AG04450 (cell line): ENCODE measurements at regions not wholly inside any gene's neighbourhood (a gene's known extent, or its start where the extent isn't known, plus 50 kb on each side); places are given as distances from the start of the nearest gene placed in this dataset.

ENCODE experiments used
- CTCF ChIA-PET: fragments of 300-600, 350-600 bp; formaldehyde crosslinking; extraction: SDS; loops from one replicate; lab custom pipeline; 2022; ENCODE audit warnings: antibody characterized with exemption, inconsistent platforms; lab: Charles Lee
- POLR2A ChIA-PET: fragments of 350-600 bp; formaldehyde crosslinking; extraction: SDS; loops from one replicate; lab custom pipeline; 2021; ENCODE audit warnings: antibody characterized with exemption, inconsistent platforms; lab: Yijun Ruan, JAX
- DNase-seq: peaks from one replicate; pipeline ENCODE4 v3.0.0-alpha.2; 2011; ENCODE audit warnings: low read depth, low spot score
- H3K27ac ChIP-seq: one replicate; pipeline ENCODE4 v1.5.1; 2012; ENCODE audit warnings: low read depth, low read length, control low read depth
- H3K27me3 ChIP-seq: one replicate; pipeline ENCODE4 v1.6.0; 2012; ENCODE audit warnings: low read length; ENCODE audit not compliant: control insufficient read depth, insufficient read depth
- H3K4me3 ChIP-seq: 2 replicates; pipeline ENCODE4 v1.5.1; 2011; ENCODE audit warnings: mild to moderate bottlenecking, low read depth, low read length, control low read depth
- H3K9me3 ChIP-seq: 2 replicates; pipeline ENCODE4 v1.5.1; 2012; ENCODE audit warnings: low read length; ENCODE audit not compliant: control insufficient read depth, insufficient read depth
- TF ChIP-seq, protein P1 (sequence below): IDR thresholded peaks from 2 replicates; pipeline ENCODE4 v1.5.1; 2011; ENCODE audit warnings: low read depth, low read length, control low read depth, inconsistent platforms

DNA sequence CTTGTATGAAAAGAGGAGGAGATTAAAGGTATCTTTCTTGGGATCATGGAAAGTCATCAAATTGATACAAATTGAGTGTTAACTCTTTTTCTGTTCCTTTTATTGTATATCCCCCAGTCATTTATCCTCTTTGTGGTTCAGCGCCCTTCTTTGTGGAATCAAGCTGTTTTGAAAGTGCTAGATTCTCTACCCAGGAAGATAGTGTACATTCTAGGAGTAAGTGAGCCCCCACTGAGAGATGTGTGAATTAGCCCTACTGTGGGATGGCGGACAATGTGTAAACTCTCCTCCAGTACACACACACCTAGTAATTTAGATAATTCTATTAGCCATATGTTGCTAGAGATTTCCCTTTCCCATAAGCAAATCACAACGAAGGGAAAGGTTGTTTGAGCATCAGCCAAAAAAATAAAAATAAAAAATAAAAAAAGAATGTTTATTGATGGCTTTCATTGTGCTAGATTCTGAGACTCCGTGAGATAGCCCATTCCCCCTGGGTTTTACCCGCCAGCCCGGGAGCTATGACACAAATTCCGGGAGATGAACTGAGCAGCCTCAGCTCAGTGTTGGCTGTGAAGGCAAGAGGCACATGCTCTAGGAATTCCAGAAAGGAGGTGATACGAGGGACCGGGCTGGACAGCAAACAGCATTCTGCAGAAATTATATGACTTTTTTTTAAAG lies 378.4 kb upstream of the RUNX1 start:
- CTCF ChIA-PET = no interaction called here
- no peaks in the 10 kb centered on the region for H3K27me3 ChIP-seq
- H3K4me3 ChIP-seq = no peak overlapping the region
- no peak overlapping the region for H3K27ac ChIP-seq
- TF ChIP-seq, protein P1, sequence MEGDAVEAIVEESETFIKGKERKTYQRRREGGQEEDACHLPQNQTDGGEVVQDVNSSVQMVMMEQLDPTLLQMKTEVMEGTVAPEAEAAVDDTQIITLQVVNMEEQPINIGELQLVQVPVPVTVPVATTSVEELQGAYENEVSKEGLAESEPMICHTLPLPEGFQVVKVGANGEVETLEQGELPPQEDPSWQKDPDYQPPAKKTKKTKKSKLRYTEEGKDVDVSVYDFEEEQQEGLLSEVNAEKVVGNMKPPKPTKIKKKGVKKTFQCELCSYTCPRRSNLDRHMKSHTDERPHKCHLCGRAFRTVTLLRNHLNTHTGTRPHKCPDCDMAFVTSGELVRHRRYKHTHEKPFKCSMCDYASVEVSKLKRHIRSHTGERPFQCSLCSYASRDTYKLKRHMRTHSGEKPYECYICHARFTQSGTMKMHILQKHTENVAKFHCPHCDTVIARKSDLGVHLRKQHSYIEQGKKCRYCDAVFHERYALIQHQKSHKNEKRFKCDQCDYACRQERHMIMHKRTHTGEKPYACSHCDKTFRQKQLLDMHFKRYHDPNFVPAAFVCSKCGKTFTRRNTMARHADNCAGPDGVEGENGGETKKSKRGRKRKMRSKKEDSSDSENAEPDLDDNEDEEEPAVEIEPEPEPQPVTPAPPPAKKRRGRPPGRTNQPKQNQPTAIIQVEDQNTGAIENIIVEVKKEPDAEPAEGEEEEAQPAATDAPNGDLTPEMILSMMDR = no peak
- DNase-seq = no peak
- peaks cover 6% of the 10 kb centered on the region; the same call in 1 of the 2 replicates for H3K9me3 ChIP-seq
- POLR2A ChIA-PET = no interaction called here

DNA sequence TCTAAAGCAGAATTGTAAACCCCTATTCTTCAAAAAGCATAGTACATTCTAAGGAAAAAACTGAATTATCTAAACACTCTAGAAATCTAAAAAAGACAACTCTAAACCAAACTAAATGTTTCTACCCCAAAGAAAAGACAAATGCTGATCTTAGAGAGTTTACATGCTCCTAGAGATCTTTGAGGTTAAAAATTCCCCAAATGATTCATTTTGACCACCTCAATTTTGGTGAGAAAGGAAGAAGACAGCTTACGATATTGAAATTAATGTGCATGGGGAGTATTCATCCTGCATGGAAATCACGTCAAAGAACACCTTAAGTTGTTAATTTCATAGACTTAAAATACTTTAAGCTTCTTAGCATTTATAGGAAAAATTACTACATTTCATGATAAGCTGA lies 377.8 kb upstream of the RUNX1 start:
- no peak overlapping the region for H3K4me3 ChIP-seq
- TF ChIP-seq, protein P1 = no peak
- H3K27ac ChIP-seq = no peak overlapping the region
- no peaks in the 10 kb centered on the region for H3K27me3 ChIP-seq
- ChIA-PET CTCF (no interaction called here), POLR2A (no interaction called here)
- peaks cover 6% of the 10 kb centered on the region; the same call in 1 of the 2 replicates for H3K9me3 ChIP-seq
- no peak for DNase-seq

DNA sequence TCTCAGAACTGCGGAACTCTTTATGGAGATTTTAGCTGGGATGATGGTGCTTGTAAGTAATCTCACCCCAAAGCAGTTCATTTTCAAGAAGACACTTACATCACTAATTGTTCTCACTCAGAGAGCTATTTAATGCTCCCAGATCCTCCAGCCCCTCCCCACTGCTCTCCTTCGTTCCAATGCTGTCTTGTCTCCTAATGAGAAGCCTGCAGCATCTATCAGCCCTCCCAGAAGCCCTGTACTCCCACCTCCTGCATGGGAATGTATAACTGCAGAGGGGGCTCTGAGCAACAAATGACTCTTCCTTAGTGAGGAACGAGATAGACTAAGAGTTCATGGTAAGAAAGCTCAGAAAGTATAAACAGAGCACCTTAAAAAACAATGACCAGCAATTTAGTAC lies 377.4 kb upstream of the RUNX1 start:
- TF ChIP-seq, protein P1 = no peak
- POLR2A ChIA-PET = interaction anchor here (0.7 kb wide), 1 partner anchor 283 kb away, joined by 5 read pairs; no protein-coding TSS in a partner anchor
- no peak for DNase-seq

DNA sequence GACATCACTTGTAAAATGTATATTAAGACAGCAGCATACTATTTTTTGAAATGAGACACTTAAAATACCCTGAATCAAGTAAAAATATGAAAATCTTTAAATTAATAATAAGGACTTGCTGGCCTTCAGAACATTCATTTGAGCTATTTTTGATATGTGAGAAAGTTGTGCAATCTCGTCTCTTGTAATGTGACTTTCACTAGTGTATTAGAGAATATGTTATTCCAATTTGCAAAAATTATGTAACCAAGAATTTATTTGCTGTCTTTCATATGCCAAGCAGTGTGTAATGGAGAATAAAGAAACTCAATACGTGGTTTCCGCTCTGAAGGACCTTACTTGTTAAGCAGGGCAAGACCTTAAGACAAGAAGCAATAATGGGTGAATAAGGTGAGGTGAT lies 375.0 kb upstream of the RUNX1 start:
- Histone ChIP-seq H3K4me3 (no peak overlapping the region), H3K9me3 (peaks cover 10% of the 10 kb centered on the region; the same call in 1 of the 2 replicates), H3K27me3 (no peaks in the 10 kb centered on the region), H3K27ac (no peak overlapping the region)
- no peak for DNase-seq
- ChIA-PET CTCF (no interaction called here), POLR2A (interaction anchor here (0.6 kb wide), 1 partner anchor 395 kb away, joined by 9 read pairs; no protein-coding TSS in a partner anchor)
- TF ChIP-seq, protein P1 = no peak

More for the DNA sequence above, 377.4 kb upstream of the RUNX1 start:
- no peak overlapping the region for H3K4me3 ChIP-seq
- H3K9me3 ChIP-seq = peaks cover 8% of the 10 kb centered on the region; the same call in 1 of the 2 replicates
- no peak overlapping the region for H3K27ac ChIP-seq
- no peaks in the 10 kb centered on the region for H3K27me3 ChIP-seq
- CTCF ChIA-PET = no interaction called here

DNA sequence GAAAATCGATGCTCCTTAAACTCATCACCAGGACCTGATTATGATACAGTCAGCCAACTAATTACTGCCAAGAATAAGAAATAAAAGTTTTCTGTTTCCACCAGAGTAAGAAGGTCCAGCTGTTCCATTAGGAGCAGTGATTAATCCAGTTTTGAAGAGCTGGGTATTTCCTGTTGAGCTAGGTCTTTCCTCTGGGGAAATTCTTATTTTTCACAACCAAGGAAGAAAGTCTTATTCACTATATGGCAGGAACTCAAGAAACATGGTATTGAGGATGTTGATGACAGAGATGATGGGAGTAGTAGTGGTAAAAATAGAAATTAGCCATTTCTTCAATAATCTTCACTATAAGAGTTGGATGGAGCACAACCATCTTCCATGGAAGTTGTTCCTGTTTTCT lies 374.6 kb upstream of the RUNX1 start:
- ChIA-PET POLR2A (interaction anchor here (0.6 kb wide), 1 partner anchor 396 kb away, joined by 9 read pairs; no protein-coding TSS in a partner anchor), CTCF (no interaction called here)
- Histone ChIP-seq H3K4me3 (no peak overlapping the region), H3K27me3 (no peaks in the 10 kb centered on the region), H3K27ac (no peak overlapping the region), H3K9me3 (peaks cover 10% of the 10 kb centered on the region; the same call in 1 of the 2 replicates)
- TF ChIP-seq, protein P1 = no peak
- DNase-seq = no peak
